ENCODE measurements at regions not wholly inside any gene's neighbourhood (a gene's known extent, or its start where the extent isn't known, plus 50 kb on each side); places are given as distances from the start of the nearest gene placed in this dataset.

DNA sequence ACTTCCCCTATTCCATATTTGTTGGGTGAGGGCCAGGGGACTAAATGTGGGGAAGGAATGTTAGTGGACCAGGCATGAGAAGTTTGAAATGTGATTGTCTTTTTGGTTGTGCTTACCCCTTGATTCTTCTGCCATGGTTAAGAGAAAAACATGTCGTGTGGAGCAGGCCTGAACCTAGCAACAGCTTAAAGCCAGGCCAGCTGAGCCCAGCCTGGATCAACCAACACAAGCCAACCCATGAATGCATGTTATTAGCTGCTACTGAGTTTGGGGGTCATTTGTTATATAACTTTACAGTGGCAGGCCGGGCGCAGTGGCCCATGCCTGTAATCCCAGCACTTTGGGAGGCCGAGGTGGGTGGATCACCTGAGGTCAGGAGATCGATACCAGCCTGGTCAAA, 52.4 kb upstream of the TRIO start:
- Histone ChIP-seq H3K9me3 (ENCODE audit: control insufficient read depth, low read depth, low read length) (no peaks in the 10 kb centered on the region), H4K20me1 (ENCODE audit: control insufficient read depth, extremely low read depth, insufficient read depth, low read length) (no peaks in the 10 kb centered on the region), H3K9ac (ENCODE audit: control insufficient read depth, extremely low read depth, insufficient read depth, low read length) (no peak overlapping the region), H3K9me1 (ENCODE audit: control insufficient read depth, extremely low read depth, insufficient read depth, low read length) (no peaks in the 10 kb centered on the region), H3K36me3 (ENCODE audit: control insufficient read depth in 2 of 2, extremely low read depth in 1 of 2, insufficient read depth in 2 of 2, low read length in 2 of 2) (no peaks in the 10 kb centered on the region), H2AFZ (ENCODE audit: control insufficient read depth, low read length) (no peak overlapping the region), H3K4me1 (ENCODE audit: control insufficient read depth, extremely low read depth, insufficient read depth, low read length) (no peaks in the 10 kb centered on the region), H3K27ac (ENCODE audit: control insufficient read depth, insufficient read depth, low read length) (no peak overlapping the region), H3K27me3 (ENCODE audit: control insufficient read depth, extremely low read depth, insufficient read depth, low read length) (no peaks in the 10 kb centered on the region), H3K79me2 (ENCODE audit: control insufficient read depth, insufficient read depth, low read length) (no peaks in the 10 kb centered on the region), H3K4me2 (ENCODE audit: control insufficient read depth, extremely low read depth, insufficient read depth, low read depth, low read length) (no peak overlapping the region), H3K4me3 (ENCODE audit: control insufficient read depth in 2 of 3, extremely low read depth in 1 of 3, insufficient read depth in 2 of 3, low read depth in 1 of 3, low read length in 3 of 3) (no peak overlapping the region)
- DNase-seq (ENCODE audit: low read depth, low spot score) (no peak), FAIRE-seq (no peak)
- no peak for TF ChIP-seq EZH2 (IDR thresholded peaks at IDR 0.05; ENCODE audit: low read length)
- TF ChIP-seq, protein P1, sequence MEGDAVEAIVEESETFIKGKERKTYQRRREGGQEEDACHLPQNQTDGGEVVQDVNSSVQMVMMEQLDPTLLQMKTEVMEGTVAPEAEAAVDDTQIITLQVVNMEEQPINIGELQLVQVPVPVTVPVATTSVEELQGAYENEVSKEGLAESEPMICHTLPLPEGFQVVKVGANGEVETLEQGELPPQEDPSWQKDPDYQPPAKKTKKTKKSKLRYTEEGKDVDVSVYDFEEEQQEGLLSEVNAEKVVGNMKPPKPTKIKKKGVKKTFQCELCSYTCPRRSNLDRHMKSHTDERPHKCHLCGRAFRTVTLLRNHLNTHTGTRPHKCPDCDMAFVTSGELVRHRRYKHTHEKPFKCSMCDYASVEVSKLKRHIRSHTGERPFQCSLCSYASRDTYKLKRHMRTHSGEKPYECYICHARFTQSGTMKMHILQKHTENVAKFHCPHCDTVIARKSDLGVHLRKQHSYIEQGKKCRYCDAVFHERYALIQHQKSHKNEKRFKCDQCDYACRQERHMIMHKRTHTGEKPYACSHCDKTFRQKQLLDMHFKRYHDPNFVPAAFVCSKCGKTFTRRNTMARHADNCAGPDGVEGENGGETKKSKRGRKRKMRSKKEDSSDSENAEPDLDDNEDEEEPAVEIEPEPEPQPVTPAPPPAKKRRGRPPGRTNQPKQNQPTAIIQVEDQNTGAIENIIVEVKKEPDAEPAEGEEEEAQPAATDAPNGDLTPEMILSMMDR (optimal IDR thresholded peaks at IDR 0.05 in 1 of 3, IDR thresholded peaks at IDR 0.05 in 1 of 3, conservative IDR thresholded peaks at IDR 0.05 in 1 of 3; ENCODE audit: extremely low read depth in 1 of 3, insufficient read depth in 2 of 3, low read length in 3 of 3) = no peak
- dilution Hi-C loops (cut with MboI; ENCODE audit: extremely low pct_ligation_motif_present, low sequenced_read_pairs) = no loop called here

DNA sequence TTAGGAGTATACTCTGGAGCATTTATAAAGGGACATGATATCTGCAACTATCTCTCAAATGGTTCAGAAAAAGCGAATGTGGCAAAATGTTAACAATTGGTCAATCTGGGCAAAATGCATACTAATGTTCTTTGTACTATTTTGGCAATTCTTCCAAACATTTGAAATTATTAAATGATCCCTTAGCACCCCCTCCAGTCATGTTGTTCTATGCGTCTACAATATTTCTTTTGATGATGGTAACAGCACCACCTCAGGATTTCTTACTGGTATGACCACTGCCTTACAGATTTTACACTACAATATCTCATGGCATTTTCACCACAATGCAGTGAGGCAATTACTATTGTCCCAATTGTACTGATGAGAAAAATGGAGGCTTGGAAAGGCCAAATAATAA, 52.9 kb upstream of the TRIO start:
- dilution Hi-C loops (cut with MboI; ENCODE audit: extremely low pct_ligation_motif_present, low sequenced_read_pairs) = no loop called here
- Histone ChIP-seq H3K9me1 (ENCODE audit: control insufficient read depth, extremely low read depth, insufficient read depth, low read length) (no peaks in the 10 kb centered on the region), H4K20me1 (ENCODE audit: control insufficient read depth, extremely low read depth, insufficient read depth, low read length) (no peaks in the 10 kb centered on the region), H3K36me3 (ENCODE audit: control insufficient read depth in 2 of 2, extremely low read depth in 1 of 2, insufficient read depth in 2 of 2, low read length in 2 of 2) (no peaks in the 10 kb centered on the region), H3K27me3 (ENCODE audit: control insufficient read depth, extremely low read depth, insufficient read depth, low read length) (no peaks in the 10 kb centered on the region), H3K9ac (ENCODE audit: control insufficient read depth, extremely low read depth, insufficient read depth, low read length) (no peak overlapping the region), H3K4me2 (ENCODE audit: control insufficient read depth, extremely low read depth, insufficient read depth, low read depth, low read length) (no peak overlapping the region), H2AFZ (ENCODE audit: control insufficient read depth, low read length) (no peak overlapping the region), H3K9me3 (ENCODE audit: control insufficient read depth, low read depth, low read length) (no peaks in the 10 kb centered on the region), H3K79me2 (ENCODE audit: control insufficient read depth, insufficient read depth, low read length) (no peaks in the 10 kb centered on the region), H3K4me1 (ENCODE audit: control insufficient read depth, extremely low read depth, insufficient read depth, low read length) (no peaks in the 10 kb centered on the region), H3K4me3 (ENCODE audit: control insufficient read depth in 2 of 3, extremely low read depth in 1 of 3, insufficient read depth in 2 of 3, low read depth in 1 of 3, low read length in 3 of 3) (no peak overlapping the region), H3K27ac (ENCODE audit: control insufficient read depth, insufficient read depth, low read length) (no peak overlapping the region)
- FAIRE-seq (no peak), DNase-seq (ENCODE audit: low read depth, low spot score) (no peak)
- TF ChIP-seq, protein P1 (optimal IDR thresholded peaks at IDR 0.05 in 1 of 3, IDR thresholded peaks at IDR 0.05 in 1 of 3, conservative IDR thresholded peaks at IDR 0.05 in 1 of 3; ENCODE audit: extremely low read depth in 1 of 3, insufficient read depth in 2 of 3, low read length in 3 of 3) = no peak
- TF ChIP-seq EZH2 (IDR thresholded peaks at IDR 0.05; ENCODE audit: low read length) = no peak
